Activated CD8-positive, alpha-beta T cell treated with anti-CD3 and anti-CD28 coated beads, Interleukin-2, amount 10 ng/mL, durations not matched to agents 7 days and 5 days (primary cell): ENCODE measurements at regions not wholly inside any gene's neighbourhood (a gene's known extent, or its start where the extent isn't known, plus 50 kb on each side); places are given as distances from the start of the nearest gene placed in this dataset.
"Not testable (repeated sequence)": the region's sequence is repeated elsewhere in the genome, so short reads cannot be mapped to it uniquely, and the experiment has no call there.

Experiments used
- ATAC-seq: fragments of 150-1000 bp; cut with Tn5 transposase; one replicate; pipeline ENCODE4 v1.10.0; 2021; ENCODE audit warnings: moderate library complexity
- CTCF ChIA-PET: fragments of 350-600 bp; sonication (Branson Sonifier 250); formaldehyde crosslinking; loops from one replicate; lab custom pipeline; 2021; ENCODE audit warnings: antibody characterized with exemption; lab: Charles Lee
- POLR2A ChIA-PET: fragments of 350-600 bp; sonication (Branson Sonifier 250); formaldehyde crosslinking; loops from one replicate; lab custom pipeline; 2021; ENCODE audit warnings: antibody characterized with exemption; lab: Charles Lee
- DNase-seq: peaks from one replicate; pipeline ENCODE4 v3.0.0-alpha.2; 2020
- H3K27ac Mint-ChIP-seq: one replicate; pipeline ENCODE4 v1.8.0; 2021; ENCODE audit warnings: mild to moderate bottlenecking, mixed read lengths
- H3K27me3 Mint-ChIP-seq: one replicate; pipeline ENCODE4 v1.8.0; 2021; ENCODE audit warnings: low read depth, mixed read lengths
- H3K36me3 Mint-ChIP-seq: one replicate; pipeline ENCODE4 v1.8.0; 2021; ENCODE audit warnings: low read depth, mixed read lengths
- H3K4me1 Mint-ChIP-seq: one replicate; pipeline ENCODE4 v1.8.0; 2021; ENCODE audit warnings: low read depth, mixed read lengths
- H3K4me3 Mint-ChIP-seq: one replicate; pipeline ENCODE4 v1.8.0; 2021; ENCODE audit warnings: mild to moderate bottlenecking, mixed read lengths
- H3K9me3 Mint-ChIP-seq: one replicate; pipeline ENCODE4 v1.8.0; 2022; ENCODE audit warnings: mixed read lengths; ENCODE audit not compliant: insufficient read depth

DNA sequence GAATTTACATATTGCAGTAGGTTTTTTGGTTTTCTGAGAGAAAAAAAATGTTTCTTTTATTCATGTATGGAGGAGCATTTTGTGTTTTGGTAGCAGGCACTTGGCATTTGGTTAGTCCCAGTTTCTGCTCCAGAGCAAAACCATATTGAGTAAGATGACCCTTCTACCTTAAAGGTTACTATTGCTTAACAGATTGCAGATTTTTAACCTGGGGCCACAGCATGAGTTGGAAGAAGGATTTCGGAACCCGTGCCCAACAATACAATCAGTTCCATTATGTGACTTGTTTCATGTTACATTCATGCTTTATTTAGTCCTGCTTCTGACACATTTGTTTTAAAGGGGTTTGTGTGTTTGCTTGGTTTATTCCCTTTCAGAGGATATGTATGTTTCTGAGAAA is 496.3 kb downstream of the TFAP2B start:
- POLR2A ChIA-PET, result no interaction called here
- CTCF ChIA-PET, result no interaction called here
- H3K36me3 Mint-ChIP-seq, result no peaks in the 10 kb centered on the region
- H3K4me1 Mint-ChIP-seq, result no peaks in the 10 kb centered on the region
- no peaks in the 10 kb centered on the region for H3K27me3 Mint-ChIP-seq
- H3K9me3 Mint-ChIP-seq, result no peaks in the 10 kb centered on the region
- H3K4me3 Mint-ChIP-seq, result no peak overlapping the region
- DNase-seq (no peak), ATAC-seq (no peak)
- no peak overlapping the region for H3K27ac Mint-ChIP-seq

- CTCF ChIA-PET, result no interaction called here
Observed at GRCh38 chr6:51318674-51319073, 500.0 kb downstream of the TFAP2B start.

GRCh38 chr6:51321477-51321876 is 502.8 kb downstream of the TFAP2B start:
- CTCF ChIA-PET, result not testable (repeated sequence)

More at GRCh38 chr6:51318674-51319073, 500.0 kb downstream of the TFAP2B start:
- Mint-ChIP-seq H3K9me3 (no peaks in the 10 kb centered on the region), H3K4me3 (no peak overlapping the region), H3K36me3 (no peaks in the 10 kb centered on the region), H3K27me3 (no peaks in the 10 kb centered on the region), H3K27ac (no peak overlapping the region), H3K4me1 (no peaks in the 10 kb centered on the region)
- DNase-seq, result no peak
- no peak for ATAC-seq
- POLR2A ChIA-PET, result no interaction called here

GRCh38 chr6:51322505-51322904 is 503.8 kb downstream of the TFAP2B start:
- CTCF ChIA-PET, result no interaction called here
- no peaks in the 10 kb centered on the region for H3K36me3 Mint-ChIP-seq
- no peak overlapping the region for H3K4me3 Mint-ChIP-seq
- POLR2A ChIA-PET, result no interaction called here
- ATAC-seq, result no peak
- H3K9me3 Mint-ChIP-seq, result no peaks in the 10 kb centered on the region
- H3K27me3 Mint-ChIP-seq, result no peaks in the 10 kb centered on the region
- H3K27ac Mint-ChIP-seq, result no peak overlapping the region
- H3K4me1 Mint-ChIP-seq, result no peaks in the 10 kb centered on the region
- no peak for DNase-seq

More at GRCh38 chr6:51321477-51321876, 502.8 kb downstream of the TFAP2B start:
- H3K9me3 Mint-ChIP-seq, POLR2A ChIA-PET, DNase-seq, H3K4me3 Mint-ChIP-seq, H3K4me1 Mint-ChIP-seq, H3K36me3 Mint-ChIP-seq, H3K27ac Mint-ChIP-seq, H3K27me3 Mint-ChIP-seq, ATAC-seq: not testable (repeated sequence)

DNA sequence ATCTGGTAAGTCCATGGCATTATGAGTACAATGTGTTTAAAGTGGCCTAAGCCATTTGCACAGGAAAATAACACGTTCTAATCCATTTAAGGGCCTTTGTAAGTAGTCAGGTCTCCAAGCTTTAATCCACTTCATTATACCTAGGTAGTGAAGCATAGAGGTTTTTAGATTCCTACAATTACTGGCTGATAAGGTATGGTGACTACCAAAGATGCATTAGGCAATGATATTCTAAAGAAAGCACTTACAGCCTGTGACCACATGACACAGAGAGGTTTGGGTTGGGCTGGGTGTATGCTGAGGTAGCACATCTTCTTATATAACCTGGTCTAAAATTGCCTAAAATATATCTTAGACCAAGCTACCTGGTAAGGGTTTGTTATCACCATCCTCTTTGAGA is 504.4 kb downstream of the TFAP2B start:
- no peaks in the 10 kb centered on the region for H3K9me3 Mint-ChIP-seq
- H3K4me3 Mint-ChIP-seq, result no peak overlapping the region
- no peaks in the 10 kb centered on the region for H3K27me3 Mint-ChIP-seq
- CTCF ChIA-PET, result interaction anchor here (0.7 kb wide), 1 partner anchor 938 kb away, joined by 3 read pairs; no protein-coding TSS in a partner anchor
- DNase-seq (no peak), ATAC-seq (no peak)
- POLR2A ChIA-PET, result no interaction called here
- H3K4me1 Mint-ChIP-seq, result no peaks in the 10 kb centered on the region
- H3K36me3 Mint-ChIP-seq, result no peaks in the 10 kb centered on the region
- H3K27ac Mint-ChIP-seq, result no peak overlapping the region

- no peak overlapping the region for H3K27ac Mint-ChIP-seq
- no peak for DNase-seq
- H3K4me3 Mint-ChIP-seq, result no peak overlapping the region
- no peaks in the 10 kb centered on the region for H3K9me3 Mint-ChIP-seq
- POLR2A ChIA-PET, result no interaction called here
- no peaks in the 10 kb centered on the region for H3K27me3 Mint-ChIP-seq
- CTCF ChIA-PET, result no interaction called here
- ATAC-seq, result no peak
- no peaks in the 10 kb centered on the region for H3K4me1 Mint-ChIP-seq
- H3K36me3 Mint-ChIP-seq, result no peaks in the 10 kb centered on the region
Observed at GRCh38 chr6:51330971-51331370, 512.3 kb downstream of the TFAP2B start.

DNA sequence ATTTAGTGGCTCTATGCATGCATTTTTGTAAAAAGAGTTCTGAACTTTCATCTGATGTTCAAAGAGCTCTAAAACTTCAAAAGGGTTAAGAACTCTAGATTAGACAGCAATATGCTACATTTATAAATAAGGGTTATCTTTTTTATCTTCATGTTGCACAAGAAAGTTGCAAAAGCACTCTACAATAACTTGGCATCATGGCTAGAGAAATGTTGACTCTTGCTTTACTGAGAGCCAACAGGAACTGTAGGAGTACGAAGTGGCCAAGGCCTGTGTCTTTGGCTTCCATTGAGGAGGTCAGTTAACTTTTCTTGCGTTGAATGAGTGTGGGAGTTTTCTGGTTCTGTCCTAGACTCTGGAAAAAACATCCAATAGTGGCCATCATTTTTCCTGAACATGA is 516.9 kb downstream of the TFAP2B start:
- DNase-seq (no peak), ATAC-seq (no peak)
- POLR2A ChIA-PET, result no interaction called here
- H3K4me1 Mint-ChIP-seq, result no peaks in the 10 kb centered on the region
- H3K4me3 Mint-ChIP-seq, result no peak overlapping the region
- no peak overlapping the region for H3K27ac Mint-ChIP-seq
- no peaks in the 10 kb centered on the region for H3K36me3 Mint-ChIP-seq
- no peaks in the 10 kb centered on the region for H3K27me3 Mint-ChIP-seq
- CTCF ChIA-PET, result interaction anchor here (0.6 kb wide), 1 partner anchor 10 kb away, joined by 3 read pairs; no protein-coding TSS in a partner anchor
- H3K9me3 Mint-ChIP-seq, result no peaks in the 10 kb centered on the region

GRCh38 chr6:51336185-51336584 is 517.5 kb downstream of the TFAP2B start:
- Mint-ChIP-seq H3K36me3 (no peaks in the 10 kb centered on the region), H3K27me3 (no peaks in the 10 kb centered on the region), H3K9me3 (no peaks in the 10 kb centered on the region), H3K27ac (no peak overlapping the region), H3K4me1 (no peaks in the 10 kb centered on the region), H3K4me3 (no peak overlapping the region)
- ChIA-PET CTCF (no interaction called here), POLR2A (no interaction called here)
- DNase-seq (no peak), ATAC-seq (no peak)

DNA sequence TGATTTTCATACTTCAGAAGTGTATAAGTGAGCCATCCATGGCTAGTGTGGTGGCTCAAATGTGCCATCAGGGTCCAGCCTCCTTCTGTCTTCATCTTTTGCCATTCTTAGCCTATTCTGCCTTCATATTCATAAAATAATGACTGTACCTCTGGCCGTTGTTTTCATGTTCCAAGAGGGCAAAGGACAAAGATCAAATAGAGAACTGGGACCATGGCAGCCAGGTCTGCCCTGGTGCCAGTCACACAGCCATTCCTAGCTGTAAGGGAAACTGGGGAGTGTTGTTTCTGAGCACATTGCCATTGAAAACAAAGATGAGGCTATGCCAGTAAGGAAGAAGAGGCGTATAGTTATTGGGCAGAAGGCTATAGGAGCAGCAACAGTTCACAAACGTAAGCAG is 518.6 kb downstream of the TFAP2B start:
- Mint-ChIP-seq H3K4me1 (no peaks in the 10 kb centered on the region), H3K4me3 (no peak overlapping the region), H3K36me3 (no peaks in the 10 kb centered on the region), H3K27me3 (no peaks in the 10 kb centered on the region), H3K9me3 (no peaks in the 10 kb centered on the region), H3K27ac (no peak overlapping the region)
- no peak for ATAC-seq
- no peak for DNase-seq
- POLR2A ChIA-PET, result no interaction called here
- CTCF ChIA-PET, result no interaction called here

GRCh38 chr6:51339108-51339507 is 520.4 kb downstream of the TFAP2B start:
- H3K4me3 Mint-ChIP-seq, result no peak overlapping the region
- no peaks in the 10 kb centered on the region for H3K27me3 Mint-ChIP-seq
- H3K27ac Mint-ChIP-seq, result no peak overlapping the region
- CTCF ChIA-PET, result no interaction called here
- ATAC-seq (no peak), DNase-seq (no peak)
- H3K9me3 Mint-ChIP-seq, result no peaks in the 10 kb centered on the region
- no peaks in the 10 kb centered on the region for H3K36me3 Mint-ChIP-seq
- POLR2A ChIA-PET, result no interaction called here
- no peaks in the 10 kb centered on the region for H3K4me1 Mint-ChIP-seq

DNA sequence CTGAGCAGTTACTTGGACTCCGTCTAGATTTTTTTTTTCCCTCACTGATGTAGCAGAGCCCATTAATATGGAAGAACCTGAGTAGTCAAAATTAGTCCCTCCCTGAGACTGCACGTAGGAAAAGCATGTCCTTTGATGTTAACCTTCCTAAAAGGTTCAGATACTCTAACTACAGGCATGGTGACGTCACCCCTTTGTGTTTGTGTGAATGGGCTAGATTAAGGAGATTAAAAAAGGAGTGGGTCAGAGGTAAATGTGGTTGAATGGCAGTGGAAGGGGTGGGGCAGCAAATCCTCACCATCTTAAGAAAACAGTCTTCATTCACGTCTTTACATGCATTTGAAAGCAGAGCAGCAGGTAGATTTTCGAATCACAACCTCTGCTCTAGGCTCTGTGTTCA is 521.1 kb downstream of the TFAP2B start:
- no peaks in the 10 kb centered on the region for H3K4me1 Mint-ChIP-seq

DNA sequence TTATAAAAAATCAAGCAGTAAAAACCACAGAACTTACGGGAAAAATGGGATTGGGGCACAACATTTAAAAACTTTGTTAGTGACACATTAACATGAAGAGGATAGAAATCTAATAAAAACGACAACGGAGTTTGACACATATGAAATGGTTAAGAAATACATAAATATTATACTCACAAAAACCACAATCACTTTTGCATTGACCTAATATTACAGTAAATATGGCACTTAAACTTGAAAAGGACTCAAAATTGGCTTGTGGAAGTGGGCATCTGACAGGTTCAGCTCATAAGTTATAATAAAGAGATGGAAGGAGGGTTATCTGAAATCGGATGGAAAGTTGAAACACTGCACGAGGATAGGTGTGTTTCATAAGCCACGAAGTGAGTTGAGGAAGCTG is 523.7 kb downstream of the TFAP2B start:
- no peak for DNase-seq
- no peaks in the 10 kb centered on the region for H3K27me3 Mint-ChIP-seq
- H3K9me3 Mint-ChIP-seq, result no peaks in the 10 kb centered on the region
- H3K36me3 Mint-ChIP-seq, result no peaks in the 10 kb centered on the region
- H3K4me1 Mint-ChIP-seq, result no peaks in the 10 kb centered on the region
- ChIA-PET POLR2A (no interaction called here), CTCF (no interaction called here)
- ATAC-seq, result no peak
- H3K27ac Mint-ChIP-seq, result no peak overlapping the region
- H3K4me3 Mint-ChIP-seq, result no peak overlapping the region

More for the DNA sequence above, 521.1 kb downstream of the TFAP2B start:
- H3K4me3 Mint-ChIP-seq, result no peak overlapping the region
- DNase-seq (no peak), ATAC-seq (no peak)
- no peaks in the 10 kb centered on the region for H3K27me3 Mint-ChIP-seq
- no peaks in the 10 kb centered on the region for H3K9me3 Mint-ChIP-seq
- no peaks in the 10 kb centered on the region for H3K36me3 Mint-ChIP-seq
- POLR2A ChIA-PET, result no interaction called here
- CTCF ChIA-PET, result no interaction called here
- no peak overlapping the region for H3K27ac Mint-ChIP-seq

- Mint-ChIP-seq H3K27me3 (no peaks in the 10 kb centered on the region), H3K36me3 (no peaks in the 10 kb centered on the region), H3K4me1 (no peaks in the 10 kb centered on the region), H3K4me3 (no peak overlapping the region), H3K9me3 (no peaks in the 10 kb centered on the region), H3K27ac (no peak overlapping the region)
- CTCF ChIA-PET, result no interaction called here
- ATAC-seq (no peak), DNase-seq (no peak)
- POLR2A ChIA-PET, result no interaction called here
Observed at GRCh38 chr6:51349857-51350256, 531.2 kb downstream of the TFAP2B start.
